ENCODE measurements at regions not wholly inside any gene's neighbourhood (a gene's known extent, or its start where the extent isn't known, plus 50 kb on each side); places are given as distances from the start of the nearest gene placed in this dataset.
A peak's percentile ranks its signal among the peaks of the same experiment; 100 is the strongest.

GRCh38 chr1:234765181-234765580 is 155.2 kb upstream of the IRF2BP2 start:
- DNase-seq (ENCODE audit: low read depth, low spot score) (no peak), ATAC-seq (no peak)
- H3K4me3 ChIP-seq (ENCODE audit: low read depth in 2 of 2, low read length in 2 of 2): no peak overlapping the region
- in situ Hi-C loops (cut with HindIII; ENCODE audit: low pct_unique_long_range_greater_than_20kb, low sequenced_read_pairs): no loop called here
- H3K9me3 ChIP-seq (ENCODE audit: control insufficient read depth, insufficient read depth, low read depth, low read length): no peaks in the 10 kb centered on the region
- no TSS peak for BruUV-seq (replicated peaks)
- CTCF ChIA-PET: no interaction called here
- peak overlapping the region; percentile 31; the same call in 1 of the 2 replicates for H3K27ac ChIP-seq (ENCODE audit: low read length)
- H3K4me1 ChIP-seq (ENCODE audit: control insufficient read depth, insufficient read depth, low read length): peaks cover 19% of the 10 kb centered on the region
- POLR2A ChIA-PET: no interaction called here
- intact Hi-C loops (cut with micrococcal nuclease; ENCODE audit: unreplicated experiment): no loop called here
- H3K27me3 ChIP-seq (ENCODE audit: control insufficient read depth, insufficient read depth, low read length): no peaks in the 10 kb centered on the region
- TF ChIP-seq SIN3A (IDR thresholded peaks at IDR 0.05; ENCODE audit: borderline replicate concordance, insufficient read depth, low read depth, low read length): no peak
- no peak for TF ChIP-seq TCF7L2 (IDR thresholded peaks at IDR 0.05; ENCODE audit: low read depth, low read length)
- no peak for TF ChIP-seq POLR2AphosphoS5 (IDR thresholded peaks at IDR 0.05; ENCODE audit: low read depth, low read length)
- no peak for TF ChIP-seq REST (IDR thresholded peaks at IDR 0.05; ENCODE audit: insufficient read depth in 1 of 2, low read depth in 2 of 2, low read length in 1 of 2)
- TF ChIP-seq, protein P1, sequence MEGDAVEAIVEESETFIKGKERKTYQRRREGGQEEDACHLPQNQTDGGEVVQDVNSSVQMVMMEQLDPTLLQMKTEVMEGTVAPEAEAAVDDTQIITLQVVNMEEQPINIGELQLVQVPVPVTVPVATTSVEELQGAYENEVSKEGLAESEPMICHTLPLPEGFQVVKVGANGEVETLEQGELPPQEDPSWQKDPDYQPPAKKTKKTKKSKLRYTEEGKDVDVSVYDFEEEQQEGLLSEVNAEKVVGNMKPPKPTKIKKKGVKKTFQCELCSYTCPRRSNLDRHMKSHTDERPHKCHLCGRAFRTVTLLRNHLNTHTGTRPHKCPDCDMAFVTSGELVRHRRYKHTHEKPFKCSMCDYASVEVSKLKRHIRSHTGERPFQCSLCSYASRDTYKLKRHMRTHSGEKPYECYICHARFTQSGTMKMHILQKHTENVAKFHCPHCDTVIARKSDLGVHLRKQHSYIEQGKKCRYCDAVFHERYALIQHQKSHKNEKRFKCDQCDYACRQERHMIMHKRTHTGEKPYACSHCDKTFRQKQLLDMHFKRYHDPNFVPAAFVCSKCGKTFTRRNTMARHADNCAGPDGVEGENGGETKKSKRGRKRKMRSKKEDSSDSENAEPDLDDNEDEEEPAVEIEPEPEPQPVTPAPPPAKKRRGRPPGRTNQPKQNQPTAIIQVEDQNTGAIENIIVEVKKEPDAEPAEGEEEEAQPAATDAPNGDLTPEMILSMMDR (IDR thresholded peaks at IDR 0.05): no peak
- no peaks in the 10 kb centered on the region for H3K36me3 ChIP-seq (ENCODE audit: control insufficient read depth, insufficient read depth, low read length)

DNA sequence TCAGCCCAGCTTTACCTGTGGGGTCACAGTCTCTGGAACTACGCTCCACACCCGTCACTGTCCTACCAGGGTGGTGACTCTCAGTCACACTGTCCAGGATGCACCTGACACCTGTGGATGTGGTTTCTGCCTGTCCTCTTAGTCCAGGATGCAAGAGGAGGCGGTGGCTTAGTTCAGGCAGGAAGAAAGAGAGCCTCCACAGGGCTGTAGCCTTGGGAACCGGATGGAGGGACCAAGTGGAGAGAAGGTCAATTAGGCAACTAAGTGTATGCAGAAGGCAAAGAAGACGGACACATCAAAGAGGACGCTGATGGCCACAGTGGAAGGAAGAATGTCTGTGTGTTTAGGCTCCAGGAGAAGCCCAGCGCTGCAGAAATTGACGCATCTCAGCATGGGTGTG is 153.9 kb upstream of the IRF2BP2 start:
- peaks cover 17% of the 10 kb centered on the region for H3K4me1 ChIP-seq (ENCODE audit: control insufficient read depth, insufficient read depth, low read length)
- CTCF ChIA-PET: no interaction called here

More for the DNA sequence above, 153.9 kb upstream of the IRF2BP2 start:
- ATAC-seq (peak; percentile 13; the same call in 1 of the 2 replicates), DNase-seq (ENCODE audit: low read depth, low spot score) (no peak)
- in situ Hi-C loops (cut with HindIII; ENCODE audit: low pct_unique_long_range_greater_than_20kb, low sequenced_read_pairs) (no loop called here), intact Hi-C loops (cut with micrococcal nuclease; ENCODE audit: unreplicated experiment) (no loop called here)
- Histone ChIP-seq H3K27ac (ENCODE audit: low read length) (peak overlapping the region; percentile 32), H3K9me3 (ENCODE audit: control insufficient read depth, insufficient read depth, low read depth, low read length) (no peaks in the 10 kb centered on the region), H3K27me3 (ENCODE audit: control insufficient read depth, insufficient read depth, low read length) (no peaks in the 10 kb centered on the region), H3K4me3 (ENCODE audit: low read depth in 2 of 2, low read length in 2 of 2) (no peak overlapping the region), H3K36me3 (ENCODE audit: control insufficient read depth, insufficient read depth, low read length) (no peaks in the 10 kb centered on the region)
- POLR2A ChIA-PET: no interaction called here
- TF ChIP-seq TCF7L2 (IDR thresholded peaks at IDR 0.05; ENCODE audit: low read depth, low read length) (no peak), POLR2AphosphoS5 (IDR thresholded peaks at IDR 0.05; ENCODE audit: low read depth, low read length) (no peak), REST (IDR thresholded peaks at IDR 0.05; ENCODE audit: insufficient read depth in 1 of 2, low read depth in 2 of 2, low read length in 1 of 2) (no peak), SIN3A (IDR thresholded peaks at IDR 0.05; ENCODE audit: borderline replicate concordance, insufficient read depth, low read depth, low read length) (no peak)
- TF ChIP-seq, protein P1 (IDR thresholded peaks at IDR 0.05): no peak
- no TSS peak for BruUV-seq (replicated peaks)

Data from Panc1 (cell line).